Osteoblast (primary cell): ENCODE measurements at regions not wholly inside any gene's neighbourhood (a gene's known extent, or its start where the extent isn't known, plus 50 kb on each side); places are given as distances from the start of the nearest gene placed in this dataset.
A peak's percentile ranks its signal among the peaks of the same experiment; 100 is the strongest.

Source experiments
- DNase-seq: peaks from one replicate; pipeline ENCODE4 v3.0.0; 2011; ENCODE audit warnings: low spot score, mixed read lengths; ENCODE audit not compliant: insufficient read length; ENCODE audit errors: missing footprints
- H2AFZ ChIP-seq: 2 replicates; pipeline ENCODE4 v1.6.0; 2011; ENCODE audit warnings: mild to moderate bottlenecking, low read length
- H3K27ac ChIP-seq: 2 replicates; pipeline ENCODE4 v1.5.1; 2011; ENCODE audit warnings: mild to moderate bottlenecking, low read depth, low read length, moderate library complexity
- H3K27me3 ChIP-seq: 2 replicates; pipeline ENCODE4 v1.6.0; 2012; ENCODE audit warnings: mild to moderate bottlenecking, control low read depth, inconsistent platforms, low read length, moderate library complexity; ENCODE audit not compliant: insufficient read depth
- H3K36me3 ChIP-seq: 2 replicates; pipeline ENCODE4 v1.5.1; 2011; ENCODE audit warnings: mild to moderate bottlenecking, low read length, control low read depth, moderate library complexity; ENCODE audit not compliant: insufficient read depth
- H3K4me1 ChIP-seq: 2 replicates; pipeline ENCODE4 v1.5.1; 2011; ENCODE audit warnings: mild to moderate bottlenecking, low read length, control low read depth, moderate library complexity; ENCODE audit not compliant: insufficient read depth
- H3K4me2 ChIP-seq: 2 replicates; pipeline ENCODE4 v1.6.0; 2011; ENCODE audit warnings: mild to moderate bottlenecking, low read length; ENCODE audit not compliant: insufficient read depth
- H3K4me3 ChIP-seq: fragments of 200-600 bp; sonication (generic); 3 replicates; pipeline ENCODE4 v1.5.1; 2012; ENCODE audit warnings: mild to moderate bottlenecking, low read length, inconsistent platforms; ENCODE audit not compliant: insufficient read depth
- H3K79me2 ChIP-seq: 2 replicates; pipeline ENCODE4 v1.6.0; 2012; ENCODE audit warnings: mild to moderate bottlenecking, low read length, control low read depth, inconsistent platforms; ENCODE audit not compliant: insufficient read depth
- H3K9me3 ChIP-seq: 2 replicates; pipeline ENCODE4 v1.5.1; 2011; ENCODE audit warnings: low read depth, low read length, control low read depth
- H4K20me1 ChIP-seq: 2 replicates; pipeline ENCODE4 v1.6.0; 2012; ENCODE audit warnings: mild to moderate bottlenecking, low read length, control low read depth; ENCODE audit not compliant: insufficient read depth
- CTCF ChIP-seq: IDR thresholded peaks from 2 replicates; pipeline ENCODE4 v1.5.1; 2011; ENCODE audit warnings: mild to moderate bottlenecking, low read depth, low read length, moderate library complexity; ENCODE audit errors: extremely low read depth

DNA sequence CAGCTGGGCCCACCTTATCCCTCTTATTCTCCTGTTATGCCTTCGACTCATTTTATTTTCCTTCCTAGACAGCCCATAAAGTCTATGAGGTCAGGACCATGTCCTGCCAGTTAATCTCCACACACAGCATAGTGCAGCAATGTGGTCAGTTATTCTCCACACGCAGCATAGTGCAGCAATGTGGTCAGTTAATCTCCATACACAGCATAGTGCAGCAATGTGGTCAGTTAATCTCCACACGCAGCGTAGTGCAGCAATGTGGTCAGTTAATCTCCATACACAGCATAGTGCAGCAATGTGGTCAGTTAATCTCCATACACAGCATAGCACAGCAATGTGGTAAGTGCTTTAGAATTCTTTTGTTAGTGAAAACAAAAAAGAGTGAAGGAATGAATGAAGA is 77.8 kb downstream of the TEX36 start:
- peak; percentile 36 for DNase-seq
- H3K27me3 ChIP-seq = no peaks in the 10 kb centered on the region
- H3K79me2 ChIP-seq = no peaks in the 10 kb centered on the region

DNA sequence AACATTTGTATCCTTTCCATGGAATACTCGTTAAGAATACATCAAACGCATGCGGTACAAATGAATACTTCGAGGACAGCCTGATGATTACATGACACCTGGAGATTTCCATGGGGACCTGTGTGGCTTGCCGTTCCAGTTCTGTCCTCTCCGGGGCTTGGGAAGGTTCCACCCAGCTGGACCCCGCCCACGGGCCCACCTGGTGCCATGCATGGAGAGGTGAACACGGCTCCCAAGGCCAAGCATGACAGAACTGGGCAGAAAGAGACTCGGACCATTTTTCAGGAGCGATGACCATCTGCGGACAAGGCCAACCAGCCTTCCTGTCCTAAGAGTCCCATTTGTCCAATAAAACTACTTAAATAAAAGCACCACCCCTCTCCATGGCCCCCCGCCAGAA is 80.1 kb downstream of the TEX36 start:
- Histone ChIP-seq H3K27me3 (no peaks in the 10 kb centered on the region), H3K4me3 (no peak overlapping the region)
- no peak for TF ChIP-seq CTCF

More for the DNA sequence above, 77.8 kb downstream of the TEX36 start:
- no peak for TF ChIP-seq CTCF
- Histone ChIP-seq H3K36me3 (no peaks in the 10 kb centered on the region), H4K20me1 (no peaks in the 10 kb centered on the region), H3K4me2 (no peak overlapping the region), H3K4me3 (no peak overlapping the region), H2AFZ (no peak overlapping the region), H3K4me1 (no peaks in the 10 kb centered on the region), H3K9me3 (no peaks in the 10 kb centered on the region), H3K27ac (no peak overlapping the region)

DNA sequence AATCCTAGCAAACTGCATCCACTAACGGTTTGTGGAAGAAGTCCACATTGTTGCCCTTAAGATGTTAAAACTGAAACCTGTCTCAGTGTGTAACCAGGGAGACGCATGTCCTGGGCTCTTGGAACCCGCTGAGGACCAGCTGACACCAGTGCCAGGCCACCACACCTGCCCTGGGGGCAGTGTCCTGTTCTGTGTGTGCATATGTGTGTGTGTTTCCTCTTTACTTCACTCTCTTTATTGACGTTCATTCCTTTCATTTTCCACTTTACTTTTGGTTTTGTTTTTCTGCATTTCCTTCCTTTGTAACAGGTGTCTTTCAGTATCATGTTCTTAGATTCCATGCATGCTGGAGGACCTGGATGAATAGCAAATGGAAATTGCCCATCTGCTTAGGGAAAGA is 83.8 kb downstream of the TEX36 start:
- H3K4me3 ChIP-seq = no peak overlapping the region
- H3K4me1 ChIP-seq = no peaks in the 10 kb centered on the region
- TF ChIP-seq CTCF = no peak
- no peak overlapping the region for H3K27ac ChIP-seq
- H3K9me3 ChIP-seq = peaks cover 6% of the 10 kb centered on the region
- no peaks in the 10 kb centered on the region for H3K27me3 ChIP-seq
- no peaks in the 10 kb centered on the region for H3K36me3 ChIP-seq
- H3K79me2 ChIP-seq = no peaks in the 10 kb centered on the region
- H3K4me2 ChIP-seq = no peak overlapping the region
- DNase-seq = no peak
- H4K20me1 ChIP-seq = no peaks in the 10 kb centered on the region
- H2AFZ ChIP-seq = no peak overlapping the region

More for the DNA sequence above, 80.1 kb downstream of the TEX36 start:
- Histone ChIP-seq H3K4me2 (no peak overlapping the region), H3K9me3 (no peaks in the 10 kb centered on the region), H3K79me2 (no peaks in the 10 kb centered on the region), H3K4me1 (no peaks in the 10 kb centered on the region), H3K36me3 (no peaks in the 10 kb centered on the region), H2AFZ (no peak overlapping the region), H3K27ac (no peak overlapping the region), H4K20me1 (no peaks in the 10 kb centered on the region)
- no peak for DNase-seq

DNA sequence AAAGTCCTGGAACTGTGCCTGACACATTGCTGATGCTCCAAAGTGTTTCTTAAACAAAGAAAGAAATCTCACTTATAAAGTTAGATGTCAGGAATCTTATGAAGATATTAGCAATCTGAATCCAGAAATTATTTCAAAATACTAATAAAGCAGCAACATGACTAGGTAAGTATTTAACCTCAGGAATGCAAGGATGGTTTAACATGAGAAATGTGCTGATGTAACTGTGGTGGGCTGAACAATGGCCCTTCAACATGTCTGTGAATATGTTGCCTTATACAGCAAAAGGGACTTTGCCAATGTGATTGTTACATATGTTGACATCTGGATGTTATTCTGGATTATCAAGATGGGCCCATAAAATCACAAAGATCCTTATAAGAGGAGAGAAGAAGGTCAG is 87.1 kb downstream of the TEX36 start:
- Histone ChIP-seq H2AFZ (no peak overlapping the region), H3K4me2 (no peak overlapping the region), H3K79me2 (no peaks in the 10 kb centered on the region), H3K27me3 (no peaks in the 10 kb centered on the region), H3K9me3 (peaks cover 6% of the 10 kb centered on the region), H4K20me1 (no peaks in the 10 kb centered on the region), H3K4me3 (no peak overlapping the region), H3K27ac (no peak overlapping the region), H3K36me3 (no peaks in the 10 kb centered on the region), H3K4me1 (no peaks in the 10 kb centered on the region)
- TF ChIP-seq CTCF = no peak
- no peak for DNase-seq
